Ecto neural progenitor cell (in vitro differentiated cells): ENCODE measurements at regions not wholly inside any gene's neighbourhood (a gene's known extent, or its start where the extent isn't known, plus 50 kb on each side); places are given as distances from the start of the nearest gene placed in this dataset.
"Not testable (repeated sequence)": the region's sequence is repeated elsewhere in the genome, so short reads cannot be mapped to it uniquely, and the experiment has no call there.

Experiments used
- DNase-seq: peaks from one replicate; pipeline ENCODE4 v3.0.0-alpha.2; 2018; ENCODE audit warnings: low spot score

DNA sequence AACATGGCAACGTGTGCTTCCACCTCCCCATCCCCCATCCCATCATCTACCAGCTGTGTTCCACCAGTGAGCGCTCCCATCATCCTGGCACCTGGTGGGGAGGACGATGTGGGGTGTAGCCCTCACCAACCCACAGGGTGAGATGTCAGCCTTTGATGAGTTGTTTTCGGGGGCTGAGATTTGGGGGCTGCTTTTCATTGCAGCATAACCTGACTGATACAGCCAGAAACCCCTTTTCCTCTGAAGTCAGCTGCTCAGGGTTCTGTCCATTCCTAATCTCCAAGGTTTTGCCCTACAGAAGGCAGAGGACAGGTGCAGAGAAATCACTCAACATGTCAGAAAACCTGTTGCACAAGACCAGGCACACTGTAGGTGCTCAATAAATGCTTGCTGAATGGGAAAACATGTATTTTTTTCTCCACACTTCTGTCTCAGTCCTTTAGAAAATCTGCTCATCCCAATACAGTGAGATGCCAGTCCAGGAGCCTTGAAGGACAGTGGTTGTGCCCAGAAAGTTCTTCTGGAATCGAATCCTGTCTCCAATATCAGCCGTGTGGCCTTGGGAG lies 239.8 kb downstream of the RBM19 start:
- no peak for DNase-seq

DNA sequence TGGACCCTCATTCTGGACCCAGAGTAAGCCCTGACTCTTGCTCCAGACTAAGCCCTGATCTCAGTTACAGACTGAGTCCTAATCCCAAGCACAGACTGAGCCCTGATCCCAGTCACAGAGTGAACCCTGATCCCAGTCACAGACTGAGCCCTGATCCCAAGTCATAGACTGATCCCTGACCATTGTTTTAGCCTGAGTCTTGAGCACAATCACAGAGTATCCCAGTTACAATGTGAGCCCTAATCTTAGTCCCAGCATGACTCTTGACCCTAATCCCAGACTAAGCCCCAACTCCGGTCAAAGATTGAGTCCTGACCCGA lies 240.6 kb downstream of the RBM19 start:
- DNase-seq, result no peak

DNA sequence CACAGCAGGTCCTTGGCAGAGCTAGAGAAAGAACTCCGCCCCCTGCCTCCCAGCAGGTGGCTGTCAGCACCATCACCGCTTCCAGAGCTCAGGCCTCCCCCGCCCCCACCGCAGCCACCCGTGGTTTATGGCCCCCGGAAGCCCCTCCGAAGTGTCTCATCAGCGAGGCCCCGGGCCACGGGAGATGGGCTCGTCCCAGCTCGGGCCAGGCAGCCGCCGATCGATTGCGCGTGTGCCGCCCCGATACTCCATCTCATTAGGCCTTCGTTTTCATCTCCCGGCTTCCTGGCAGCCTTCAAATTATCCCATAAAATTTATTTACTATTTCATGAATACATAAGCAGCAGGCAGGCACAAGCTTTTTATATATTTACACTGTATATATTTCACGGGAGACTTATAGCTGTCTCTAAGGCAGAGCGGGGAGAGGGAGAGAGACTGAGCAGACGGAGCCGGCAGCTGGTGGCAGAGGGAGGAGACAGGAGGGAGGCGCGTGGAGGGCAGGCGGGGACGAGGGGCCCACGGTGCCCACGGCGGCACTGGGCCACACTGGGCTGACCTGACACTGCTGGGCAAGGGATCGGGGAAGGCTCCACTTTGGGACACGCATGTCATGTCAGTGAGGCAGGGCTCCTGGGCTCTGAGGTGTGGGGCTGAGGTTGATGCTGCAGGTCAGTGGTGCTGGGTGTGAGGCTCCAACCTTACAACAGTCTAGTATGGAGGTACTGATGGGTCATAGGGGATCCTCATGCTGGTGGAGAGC lies 241.2 kb downstream of the RBM19 start:
- DNase-seq, result no peak

DNA sequence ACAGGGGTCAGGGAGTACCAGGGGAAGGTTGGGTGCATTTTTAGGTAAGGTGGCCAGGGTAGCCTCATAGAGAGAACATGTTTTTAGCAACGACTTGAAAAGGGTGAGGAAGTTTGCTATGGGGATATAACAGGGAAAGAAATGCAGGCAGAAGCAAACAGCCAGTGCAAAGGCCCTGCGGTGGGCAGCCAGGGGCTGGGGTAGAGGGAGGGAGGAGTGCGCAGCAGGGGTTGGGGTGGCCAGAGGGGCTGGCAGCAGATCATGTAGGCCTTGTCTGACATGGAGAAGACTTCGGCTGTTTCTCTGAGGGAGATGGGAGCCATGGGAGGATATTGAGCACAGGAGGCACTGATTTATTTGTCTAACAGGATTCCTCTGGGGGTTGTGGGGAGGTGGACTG lies 242.5 kb downstream of the RBM19 start:
- no peak for DNase-seq

DNA sequence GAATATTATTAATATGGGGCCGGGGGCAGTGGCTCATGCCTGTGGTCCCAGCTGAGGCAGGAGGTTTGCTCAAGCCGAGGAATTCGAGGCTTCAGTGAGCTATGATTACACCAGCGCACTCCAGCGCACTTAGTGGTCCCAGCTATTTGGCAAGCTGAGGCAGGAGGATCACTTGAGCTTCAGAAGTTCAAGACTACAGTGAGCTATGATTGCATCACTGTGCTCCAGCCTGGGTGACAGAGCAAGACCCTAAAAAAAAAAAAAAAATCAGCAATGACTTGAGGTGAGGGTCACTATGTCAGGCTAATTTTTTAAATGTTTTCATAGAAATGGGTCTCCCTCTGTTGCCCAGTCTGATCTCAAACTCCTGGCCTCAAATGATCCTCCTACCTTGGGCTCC lies 243.4 kb downstream of the RBM19 start:
- DNase-seq, result no peak

DNA sequence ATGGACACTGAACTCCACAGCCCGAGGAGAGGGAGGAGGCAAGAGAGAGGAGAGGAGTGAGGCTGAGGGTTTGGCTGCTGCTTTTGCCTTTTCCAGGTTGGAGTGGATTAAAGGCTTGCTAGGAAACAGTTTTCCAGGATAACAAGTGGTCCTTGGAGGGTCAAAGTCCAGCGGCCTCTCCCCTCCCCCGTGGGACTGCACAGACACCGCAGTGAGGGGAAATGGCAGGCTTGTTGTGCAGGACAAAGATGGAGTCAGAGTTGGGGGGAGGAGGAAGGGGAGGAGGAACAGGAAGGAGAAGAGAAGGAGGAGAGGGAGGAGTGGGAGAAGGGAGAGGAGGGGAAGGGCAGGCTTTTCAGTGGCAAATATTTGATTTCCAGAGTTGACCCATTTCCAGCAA lies 245.5 kb downstream of the RBM19 start:
- DNase-seq, result no peak

DNA sequence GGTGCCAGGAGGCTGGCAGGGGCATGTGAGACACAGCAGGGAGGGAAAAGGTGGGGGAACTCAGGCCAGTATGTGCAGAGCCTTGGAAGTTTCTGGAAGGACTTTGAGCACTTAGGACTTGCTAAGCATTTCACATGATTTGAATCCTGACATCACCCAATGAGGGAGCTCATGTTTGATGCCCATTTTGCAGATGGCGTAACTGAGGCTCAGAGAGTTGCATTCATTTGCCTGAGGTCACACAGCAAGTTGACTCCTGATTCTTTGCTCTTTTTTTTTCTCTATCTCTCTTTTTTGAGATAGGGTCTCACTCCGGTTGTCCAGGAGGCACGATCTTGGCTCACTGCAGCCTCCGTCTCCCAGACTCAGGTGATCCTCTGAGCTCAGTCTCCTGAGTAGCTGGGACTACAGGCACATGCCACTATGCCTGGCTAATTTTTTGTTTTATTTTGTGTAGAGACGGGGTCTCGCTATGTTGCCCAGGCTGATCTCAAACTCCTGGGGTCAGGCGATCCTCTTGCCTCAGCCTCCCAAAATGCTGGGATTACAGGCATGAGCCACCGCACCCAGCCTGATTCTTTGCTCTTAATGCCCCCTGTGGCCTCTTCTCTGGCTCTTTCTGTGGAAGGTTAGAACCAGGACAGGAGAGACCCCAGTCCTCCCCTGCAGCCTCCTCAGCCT lies 246.1 kb downstream of the RBM19 start:
- DNase-seq, result no peak

DNA sequence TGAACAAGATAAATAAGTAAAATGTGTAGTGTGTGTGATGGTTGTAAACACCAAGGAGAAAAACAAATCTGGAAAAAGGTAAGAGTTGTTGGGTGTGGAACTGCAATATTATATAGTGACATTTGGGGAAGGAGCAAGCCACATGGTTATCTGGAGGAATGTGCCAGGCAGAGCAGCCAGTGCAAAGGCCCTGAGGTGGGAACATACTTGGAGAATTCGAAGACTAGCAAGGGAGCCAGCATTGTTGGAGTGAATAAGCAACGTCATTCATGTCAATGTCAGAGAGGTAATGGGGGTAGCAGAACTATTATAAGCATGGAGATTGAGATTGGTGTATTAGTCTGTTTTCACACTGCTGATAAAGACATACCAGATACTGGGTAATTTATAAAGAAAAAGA lies 241.5 kb upstream of the LHX5 start:
- DNase-seq, result no peak

DNA sequence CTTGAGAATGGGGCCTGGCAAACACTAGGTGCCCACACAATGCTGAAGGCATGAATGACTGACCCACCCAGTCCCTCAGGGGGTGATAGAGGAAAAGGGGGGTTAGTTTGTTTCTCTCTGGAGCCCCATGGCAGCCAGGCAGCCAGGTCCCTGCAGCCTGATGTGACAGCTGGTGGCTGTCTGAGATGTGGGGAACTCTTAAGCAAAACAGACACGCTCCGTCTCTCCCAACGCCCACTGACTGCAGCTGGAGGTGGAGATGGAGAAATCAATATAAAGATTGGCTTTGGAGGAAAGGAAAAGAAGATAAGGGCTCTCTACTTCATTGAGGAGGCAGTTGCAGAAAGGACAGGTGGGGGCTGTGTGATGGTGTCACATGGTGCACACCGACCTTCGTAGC lies 240.8 kb upstream of the LHX5 start:
- DNase-seq, result no peak

DNA sequence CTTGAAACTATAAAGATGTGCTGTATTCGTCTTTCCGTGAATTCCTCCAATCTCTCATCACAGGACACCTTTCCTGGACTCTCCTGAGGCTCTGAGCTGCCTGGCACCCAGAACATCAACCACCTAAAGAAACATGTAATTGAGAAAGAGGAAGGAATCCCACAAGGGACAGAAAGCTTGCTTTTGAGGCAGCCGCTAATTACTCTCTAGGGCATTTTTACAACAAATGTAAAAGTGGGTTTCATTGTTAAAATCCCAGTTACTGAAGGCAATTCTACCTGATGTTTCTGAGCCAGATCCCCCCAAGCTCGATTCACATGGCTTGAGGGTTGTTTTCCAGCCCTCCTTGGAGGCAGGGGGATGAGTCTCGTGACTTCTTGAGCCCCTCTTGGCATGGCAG lies 238.5 kb upstream of the LHX5 start:
- DNase-seq, result no peak

DNA sequence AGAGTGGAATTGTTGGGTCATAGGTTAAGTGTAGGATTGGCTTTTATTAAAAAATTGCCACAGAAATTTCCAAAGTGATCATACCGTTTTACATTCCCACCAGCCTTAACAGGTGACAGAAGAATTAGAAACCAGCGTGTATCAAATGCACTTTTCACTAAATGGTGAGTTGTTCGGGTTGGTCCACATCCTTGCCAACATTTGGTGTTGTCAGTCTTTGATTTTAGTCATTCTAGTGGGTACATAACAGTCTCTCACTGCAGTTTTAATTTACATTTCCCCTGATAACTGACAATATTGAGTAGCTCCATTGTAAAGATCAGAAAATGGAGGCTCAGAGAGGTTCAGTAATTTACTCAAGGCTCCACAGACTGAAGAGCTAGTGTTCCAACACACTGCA lies 237.8 kb upstream of the LHX5 start:
- no peak for DNase-seq

DNA sequence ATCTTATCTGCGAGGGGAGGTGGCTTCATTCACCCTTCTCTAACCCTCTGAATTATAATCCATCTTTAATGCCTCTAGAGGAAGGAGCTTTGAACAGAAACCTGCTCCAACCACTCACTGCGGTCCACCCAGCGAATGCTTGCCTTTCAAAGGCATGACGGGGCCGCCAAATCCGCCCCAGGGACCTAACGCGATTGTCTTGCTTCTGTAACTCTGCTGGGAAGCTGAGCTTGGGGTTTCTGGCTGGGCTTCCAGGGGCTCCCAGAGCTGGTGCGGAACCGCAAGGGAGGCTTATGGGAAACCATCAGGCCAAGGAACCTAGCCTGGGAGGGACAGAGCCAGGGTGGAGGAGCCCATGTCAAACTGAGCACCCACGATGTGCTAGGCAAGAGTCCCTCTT lies 231.2 kb upstream of the LHX5 start:
- DNase-seq, result no peak

DNA sequence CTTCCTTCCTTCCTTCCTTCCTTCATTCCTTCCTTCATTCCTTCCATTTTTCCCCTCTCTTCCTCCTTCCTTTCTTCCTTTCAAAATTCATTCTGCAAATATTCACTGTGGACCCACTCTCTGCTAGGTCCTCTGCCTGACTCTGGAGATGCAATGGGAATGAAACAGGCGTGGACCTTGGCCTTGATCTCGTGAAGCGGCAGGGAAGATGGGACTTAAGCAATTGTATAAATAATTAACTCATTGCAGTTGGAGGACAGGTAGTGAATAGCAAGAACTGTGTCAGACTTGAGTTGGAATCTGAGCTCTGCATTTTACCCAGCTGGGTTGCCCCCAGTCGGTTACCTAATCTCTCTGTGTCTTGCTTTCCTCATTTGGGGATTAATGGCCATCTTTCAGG lies 230.6 kb upstream of the LHX5 start:
- no peak for DNase-seq

DNA sequence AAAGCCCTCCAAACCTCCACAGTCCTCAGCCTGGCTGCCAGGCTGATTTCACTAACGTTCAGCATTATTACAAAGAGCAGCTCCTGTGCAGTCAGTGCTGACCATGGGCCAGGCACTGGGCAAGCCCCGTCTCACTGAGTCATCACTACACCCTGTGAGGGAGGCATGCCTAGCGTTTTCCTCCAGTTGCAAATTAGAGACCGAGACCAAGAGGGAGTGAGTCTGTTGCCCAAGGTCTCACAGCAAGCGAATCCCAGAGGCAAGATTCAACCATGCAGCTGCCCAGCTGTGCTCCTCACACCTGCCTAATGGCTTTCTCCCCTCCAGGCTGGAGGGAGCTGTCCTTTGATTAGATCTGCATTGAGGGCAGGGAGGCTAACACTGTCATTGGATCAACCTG lies 229.3 kb upstream of the LHX5 start:
- no peak for DNase-seq

DNA sequence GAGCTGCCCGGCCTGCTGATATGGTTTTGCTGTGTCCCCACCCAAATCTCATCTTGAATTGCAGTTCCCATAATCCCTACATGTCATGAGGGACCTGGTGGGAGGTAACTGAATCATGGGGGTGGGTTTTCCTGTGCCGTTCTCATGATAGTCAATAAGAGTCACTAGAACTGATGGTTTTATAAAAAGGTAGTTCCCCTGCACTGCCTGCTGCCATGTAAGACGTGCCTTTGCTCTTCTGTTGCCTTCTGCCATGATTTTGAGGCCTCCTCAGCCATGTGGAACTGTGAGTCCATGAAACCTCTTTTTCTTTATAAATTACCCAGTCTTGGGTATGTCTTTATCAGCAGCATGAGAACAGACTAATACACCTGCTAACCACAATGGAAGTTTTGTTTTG lies 228.3 kb upstream of the LHX5 start:
- not testable (repeated sequence) for DNase-seq

DNA sequence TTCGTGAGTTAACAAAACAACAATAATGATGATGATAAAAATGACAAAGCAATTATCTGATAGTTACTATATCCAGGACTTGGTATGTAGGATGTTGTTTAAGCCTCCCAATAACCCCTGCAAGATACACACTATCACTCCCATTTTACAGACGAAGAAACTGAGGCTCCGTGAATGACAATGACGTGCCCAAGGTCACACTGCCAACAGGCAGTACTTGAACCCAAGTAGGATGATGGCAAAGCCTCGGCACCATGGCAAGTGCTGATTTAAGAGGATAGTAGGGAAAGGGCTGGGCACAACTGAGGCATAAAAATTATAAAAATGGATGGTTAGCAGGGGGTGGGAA lies 226.8 kb upstream of the LHX5 start:
- no peak for DNase-seq

DNA sequence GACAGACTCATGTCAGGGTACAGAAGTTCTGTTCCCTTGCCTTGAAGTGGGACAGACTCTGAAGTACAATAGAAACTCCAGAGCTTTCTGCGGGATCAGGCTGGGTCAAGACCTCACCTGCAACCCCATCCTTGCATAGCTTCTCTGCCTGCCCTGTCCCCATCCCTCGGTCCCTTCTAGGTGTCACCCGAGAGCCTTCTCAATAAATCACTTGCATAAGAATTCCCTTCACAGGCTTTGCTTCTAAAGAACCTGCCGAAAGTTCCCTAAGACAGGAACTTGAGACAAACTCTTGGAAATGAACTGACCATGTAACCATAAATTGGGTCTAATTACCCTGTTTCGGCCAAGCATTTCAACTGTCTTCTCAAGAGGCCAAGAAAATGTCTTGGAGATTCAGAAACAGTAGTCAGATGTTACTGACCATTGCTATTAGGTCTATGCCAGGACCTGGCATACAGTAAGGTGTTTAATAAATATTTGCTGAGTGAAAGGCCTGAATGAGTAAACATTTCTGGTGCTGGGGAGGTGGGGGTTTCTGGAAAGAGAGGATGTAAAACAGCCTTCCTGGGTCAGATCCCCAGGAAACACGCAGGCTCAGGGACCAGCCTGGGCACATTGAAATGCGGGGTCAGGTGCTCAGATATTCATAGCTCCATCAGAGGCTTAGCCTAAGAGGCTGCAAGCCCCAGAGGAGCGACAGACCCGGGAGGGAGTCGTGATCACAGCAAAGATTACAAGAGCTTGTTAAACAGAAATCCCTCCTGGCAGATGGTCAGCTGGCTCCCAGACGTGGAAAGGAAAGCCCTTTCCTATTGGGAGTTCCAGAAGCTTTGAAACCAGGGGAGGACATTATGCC lies 226.2 kb upstream of the LHX5 start:
- DNase-seq, result no peak

DNA sequence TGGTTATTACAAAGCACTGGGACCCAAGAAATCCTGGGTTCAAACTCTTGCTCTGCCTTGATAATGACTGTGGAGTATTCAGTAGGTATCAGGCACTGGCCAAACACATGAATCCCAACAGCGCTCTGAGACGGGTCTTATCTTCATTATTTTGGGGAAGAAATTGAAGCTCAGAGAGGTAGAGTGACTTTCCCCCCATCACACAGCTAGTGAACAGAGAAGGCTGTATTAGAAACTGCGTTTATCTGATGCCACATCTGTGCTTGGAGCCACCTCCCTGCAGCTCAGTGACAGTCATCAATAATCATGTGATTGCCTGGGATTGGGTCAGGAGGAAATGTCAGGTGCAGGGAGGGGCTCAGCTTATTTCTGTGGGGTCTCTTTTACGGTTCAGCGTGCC lies 225.4 kb upstream of the LHX5 start:
- DNase-seq, result no peak

DNA sequence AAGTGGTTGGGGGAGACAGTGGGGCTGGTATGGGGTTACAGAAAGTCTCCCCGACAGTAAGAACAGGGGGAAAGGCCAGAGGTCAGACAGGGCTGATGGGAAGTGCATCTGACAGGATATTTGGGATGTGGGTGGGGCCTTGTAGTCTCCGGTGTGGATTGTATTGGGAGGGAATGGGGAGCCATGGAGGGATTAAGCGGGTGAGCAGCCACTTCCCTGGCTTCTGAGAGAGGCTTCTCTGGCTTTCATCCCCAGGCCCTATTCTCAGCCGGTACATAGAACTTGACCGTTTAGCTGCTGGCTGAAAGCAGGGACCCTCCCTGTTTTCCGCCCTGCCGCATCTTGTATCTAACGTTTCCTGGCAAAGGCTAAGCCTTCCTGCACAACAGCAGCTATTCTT lies 222.0 kb upstream of the LHX5 start:
- no peak for DNase-seq

DNA sequence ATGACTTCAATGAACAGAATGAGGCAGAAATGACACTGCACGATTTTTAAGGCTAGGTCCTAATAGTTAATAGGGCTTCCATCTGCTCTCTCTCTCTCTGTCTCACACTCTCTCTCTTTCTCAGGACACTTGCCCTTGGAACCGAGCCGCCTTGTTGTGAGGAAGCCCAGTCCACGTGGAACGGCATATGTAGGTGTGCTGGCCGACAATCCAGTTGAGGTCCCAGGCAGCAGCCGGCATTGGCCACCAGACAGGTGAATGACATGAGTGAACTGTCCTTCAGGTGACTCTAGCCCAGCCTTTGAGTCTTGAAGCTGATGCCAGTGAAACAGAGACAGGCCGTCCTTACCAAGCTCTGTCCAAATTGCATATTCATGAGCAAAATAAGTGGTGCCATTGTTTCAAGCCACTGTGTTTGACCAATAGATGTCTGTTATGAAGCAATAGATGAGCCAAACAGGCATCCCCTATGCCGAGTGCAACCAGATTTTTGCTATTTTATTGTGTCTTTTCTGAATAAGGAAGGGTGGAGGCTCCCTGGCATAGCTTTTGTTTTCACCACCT lies 217.5 kb upstream of the LHX5 start:
- DNase-seq, result no peak

DNA sequence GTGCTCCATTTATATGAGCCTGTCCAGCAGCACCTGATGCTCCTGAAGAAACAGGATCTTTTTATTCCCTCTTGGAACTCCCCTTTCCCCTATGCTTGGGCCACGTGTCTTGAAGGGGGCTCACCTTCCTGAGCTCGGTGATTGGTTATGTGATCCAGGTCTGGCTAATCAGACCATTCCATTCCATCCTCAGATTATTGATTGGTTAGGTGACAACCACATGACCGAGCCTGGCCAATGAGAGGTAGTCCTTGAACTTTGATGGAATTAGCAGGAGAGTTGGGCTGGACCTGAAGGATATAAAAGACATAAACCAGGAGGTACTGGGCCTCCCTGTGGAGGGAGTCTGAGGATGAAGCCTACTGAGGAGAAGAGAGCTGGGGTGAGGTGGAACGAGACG lies 216.6 kb upstream of the LHX5 start:
- DNase-seq, result no peak

DNA sequence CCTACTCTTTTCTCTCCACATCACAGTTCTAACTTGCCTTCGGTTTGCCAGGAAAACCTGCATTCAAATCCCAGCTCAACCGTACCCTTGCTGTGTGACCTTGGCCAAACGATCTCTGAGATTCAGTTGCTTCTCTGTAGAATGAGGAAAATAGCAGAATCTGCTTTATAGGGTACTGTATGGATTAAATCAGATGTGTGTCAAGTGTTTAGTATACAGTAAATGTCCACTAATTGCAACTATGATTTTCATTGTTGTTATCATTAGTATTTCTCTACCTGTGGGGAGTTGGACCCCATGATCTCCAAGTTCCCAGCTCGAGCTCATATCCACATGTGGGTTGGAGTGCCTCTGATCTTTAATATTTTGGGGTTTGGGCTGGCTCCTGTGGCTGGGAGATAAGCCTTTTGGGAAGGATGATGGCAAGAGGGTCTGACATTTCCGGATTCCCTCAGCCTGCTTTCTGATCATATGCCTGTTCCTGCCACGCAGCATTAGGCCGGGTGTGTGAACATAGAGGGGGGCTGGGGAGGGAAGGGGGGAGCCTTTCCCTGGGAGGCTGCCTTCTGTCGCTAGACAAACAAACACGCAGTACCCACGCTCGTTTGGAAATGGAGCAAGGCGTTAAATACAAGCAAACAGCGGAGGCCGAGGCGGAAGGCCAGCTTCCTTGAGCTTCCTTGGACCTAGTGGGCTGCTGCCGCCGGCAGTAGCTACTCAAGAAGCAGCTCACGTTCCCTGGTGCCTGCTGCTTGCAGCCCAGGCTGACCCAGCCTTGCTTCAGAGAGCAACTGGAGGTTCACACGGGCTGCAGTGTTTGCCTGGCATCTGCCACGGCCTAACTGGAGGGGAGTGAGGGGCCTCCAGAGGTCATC lies 213.5 kb upstream of the LHX5 start:
- DNase-seq, result no peak
